Astrocyte of the cerebellum (primary cell): ENCODE measurements at regions not wholly inside any gene's neighbourhood (a gene's known extent, or its start where the extent isn't known, plus 50 kb on each side); places are given as distances from the start of the nearest gene placed in this dataset.

Source experiments
- DNase-seq: peaks from one replicate; pipeline ENCODE4 v3.0.0-alpha.2; 2011; ENCODE audit warnings: low read depth
- H3K4me3 ChIP-seq: 2 replicates; pipeline ENCODE4 v1.5.1; 2011; ENCODE audit warnings: mild to moderate bottlenecking, low read depth, low read length, moderate library complexity
- in situ Hi-C: cut with HindIII; loops from 2 replicates; pipeline ENCODE4 v1.10.0; 2017; ENCODE audit warnings: low sequenced_read_pairs
- TF ChIP-seq, protein P1 (sequence below): IDR thresholded peaks from 2 replicates; pipeline ENCODE4 v1.5.1; 2012; ENCODE audit warnings: low read length, low read depth, moderate library complexity, mild to moderate bottlenecking; ENCODE audit errors: missing control alignments

DNA sequence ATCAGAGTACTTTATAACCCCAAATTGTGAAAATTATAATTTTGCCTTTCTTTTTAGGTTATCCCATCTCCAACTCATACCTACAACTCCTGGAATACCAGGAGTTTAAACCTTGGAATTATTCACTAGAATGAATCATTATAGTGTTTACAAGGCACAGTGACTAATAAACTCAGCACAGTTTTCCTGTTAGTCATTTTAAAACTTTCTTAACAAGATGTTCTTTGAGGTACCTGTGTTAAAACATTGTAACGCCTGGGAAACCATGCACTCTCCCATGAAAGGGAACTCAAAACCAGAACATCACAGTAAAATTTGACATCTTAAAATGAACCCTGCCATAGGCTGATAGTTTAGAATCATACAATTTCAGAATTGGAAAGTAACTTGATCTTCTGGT, 132.4 kb upstream of the OSTN start:
- in situ Hi-C loops, result no loop called here
- peak; percentile 9 for DNase-seq
- H3K4me3 ChIP-seq, result no peak overlapping the region
- TF ChIP-seq, protein P1, sequence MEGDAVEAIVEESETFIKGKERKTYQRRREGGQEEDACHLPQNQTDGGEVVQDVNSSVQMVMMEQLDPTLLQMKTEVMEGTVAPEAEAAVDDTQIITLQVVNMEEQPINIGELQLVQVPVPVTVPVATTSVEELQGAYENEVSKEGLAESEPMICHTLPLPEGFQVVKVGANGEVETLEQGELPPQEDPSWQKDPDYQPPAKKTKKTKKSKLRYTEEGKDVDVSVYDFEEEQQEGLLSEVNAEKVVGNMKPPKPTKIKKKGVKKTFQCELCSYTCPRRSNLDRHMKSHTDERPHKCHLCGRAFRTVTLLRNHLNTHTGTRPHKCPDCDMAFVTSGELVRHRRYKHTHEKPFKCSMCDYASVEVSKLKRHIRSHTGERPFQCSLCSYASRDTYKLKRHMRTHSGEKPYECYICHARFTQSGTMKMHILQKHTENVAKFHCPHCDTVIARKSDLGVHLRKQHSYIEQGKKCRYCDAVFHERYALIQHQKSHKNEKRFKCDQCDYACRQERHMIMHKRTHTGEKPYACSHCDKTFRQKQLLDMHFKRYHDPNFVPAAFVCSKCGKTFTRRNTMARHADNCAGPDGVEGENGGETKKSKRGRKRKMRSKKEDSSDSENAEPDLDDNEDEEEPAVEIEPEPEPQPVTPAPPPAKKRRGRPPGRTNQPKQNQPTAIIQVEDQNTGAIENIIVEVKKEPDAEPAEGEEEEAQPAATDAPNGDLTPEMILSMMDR, result no peak

DNA sequence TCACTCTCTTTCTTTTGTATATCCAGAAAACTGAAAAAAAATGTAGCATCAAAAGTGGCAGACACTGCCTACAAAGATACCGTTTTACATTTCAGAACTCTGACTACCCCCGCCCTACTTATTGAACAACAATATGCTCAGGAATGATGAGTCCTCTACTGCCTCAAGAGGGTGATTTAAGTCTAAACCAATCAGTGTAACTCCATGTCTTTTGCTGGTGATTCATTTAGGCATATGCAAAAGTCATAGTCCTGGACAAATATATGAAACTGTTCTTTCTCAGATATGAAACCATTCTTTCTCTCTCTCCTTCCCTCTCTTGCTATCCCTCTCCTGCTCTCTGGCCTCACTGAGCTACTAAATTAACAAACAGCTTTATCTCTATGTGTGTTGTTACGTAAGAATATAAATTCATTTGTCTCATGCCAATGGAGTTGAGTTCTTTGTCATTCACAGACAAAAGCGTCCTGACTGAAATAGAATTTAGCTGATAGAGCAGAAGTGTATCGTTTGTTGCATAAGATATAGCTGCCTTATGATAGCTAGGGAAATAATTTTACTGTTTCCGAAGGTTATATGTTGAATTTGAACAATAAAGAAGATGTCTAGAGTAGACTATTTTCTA, 133.7 kb upstream of the OSTN start:
- H3K4me3 ChIP-seq, result no peak overlapping the region
- in situ Hi-C loops, result no loop called here
- no peak for DNase-seq
- TF ChIP-seq, protein P1, result no peak

DNA sequence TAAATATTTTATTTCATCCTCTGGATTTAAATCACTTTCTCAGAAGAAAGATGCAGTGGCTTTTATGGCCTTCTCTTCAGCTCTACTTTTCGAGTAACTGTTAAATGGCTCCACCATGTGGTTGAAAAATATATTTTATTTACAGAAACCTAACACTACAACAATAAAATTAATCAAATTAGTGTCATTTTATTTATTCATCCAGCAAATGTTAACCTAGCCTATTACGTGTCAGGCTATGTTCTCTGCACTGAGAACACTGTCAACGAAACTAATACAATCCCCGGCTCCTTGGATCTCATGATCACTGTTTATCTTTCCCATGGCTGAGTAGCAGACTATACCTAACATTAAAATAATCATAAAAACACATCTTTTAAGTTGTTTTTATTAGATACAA, 148.0 kb upstream of the OSTN start:
- DNase-seq, result peak; percentile 19
- TF ChIP-seq, protein P1, result peak; percentile 33
- in situ Hi-C loops, result no loop called here
- no peak overlapping the region for H3K4me3 ChIP-seq

DNA sequence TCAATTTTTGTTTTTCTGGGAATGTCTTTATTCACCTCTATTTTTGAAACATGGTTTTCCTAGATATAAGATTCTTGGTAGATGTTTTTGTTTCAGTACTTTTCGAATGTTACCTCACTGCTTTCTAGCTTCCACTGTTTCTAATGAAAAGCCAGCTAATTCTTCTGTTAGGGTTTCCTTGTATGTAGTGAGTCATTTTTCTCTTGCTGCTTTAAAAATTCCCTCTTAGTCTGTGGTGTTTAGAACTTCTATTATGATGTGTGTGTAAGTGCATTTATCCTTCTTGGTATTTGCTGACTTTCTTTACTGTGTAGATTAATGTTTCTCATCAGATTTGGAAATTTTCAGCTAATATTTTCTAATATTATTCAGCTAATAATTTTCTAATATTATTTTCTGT, 151.1 kb upstream of the OSTN start:
- in situ Hi-C loops, result no loop called here
- no peak for DNase-seq
- TF ChIP-seq, protein P1, result no peak

DNA sequence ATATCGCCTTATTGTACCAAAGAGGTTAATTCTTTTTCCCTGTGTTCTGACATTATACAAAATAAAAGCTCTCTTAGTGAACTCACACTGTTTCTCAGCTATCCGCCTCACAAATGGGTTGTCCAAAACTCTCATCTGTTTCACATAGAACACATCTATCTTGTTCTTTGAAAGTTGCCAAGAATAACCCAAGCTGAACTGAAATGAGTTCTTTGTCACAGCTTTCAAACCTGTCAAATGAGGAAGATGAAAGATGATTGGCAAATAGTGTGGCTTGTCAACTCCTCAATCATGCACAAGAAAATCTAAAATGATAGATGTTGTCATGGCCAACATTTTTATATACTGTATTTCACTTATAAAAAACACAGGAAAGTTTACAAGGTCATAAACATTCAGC, 168.1 kb upstream of the OSTN start:
- DNase-seq, result no peak
- TF ChIP-seq, protein P1, result no peak
- in situ Hi-C loops, result no loop called here
- no peak overlapping the region for H3K4me3 ChIP-seq

More for the DNA sequence above, 151.1 kb upstream of the OSTN start:
- H3K4me3 ChIP-seq, result no peak overlapping the region

DNA sequence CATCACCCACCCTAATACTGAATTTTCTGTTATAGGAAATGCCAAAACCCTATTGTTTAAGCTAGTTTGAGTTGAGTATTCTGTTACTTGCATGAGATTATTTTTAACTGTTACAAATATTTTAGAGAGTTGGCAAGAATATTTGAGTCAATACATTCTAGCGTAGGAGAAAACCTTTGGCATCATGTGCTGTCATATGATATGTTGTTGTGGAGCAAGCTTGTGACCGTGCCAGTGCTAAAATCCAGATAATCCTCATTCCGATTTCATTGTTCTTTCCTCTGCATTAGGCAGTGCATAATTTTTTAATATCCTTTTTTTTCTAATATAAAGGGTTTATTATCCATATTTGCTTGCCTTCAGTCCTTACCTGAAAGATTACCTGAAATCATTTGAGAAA, 168.0 kb upstream of the GMNC start:
- H3K4me3 ChIP-seq, result no peak overlapping the region
- no peak for DNase-seq
- in situ Hi-C loops, result no loop called here
- TF ChIP-seq, protein P1, result no peak
